HG02981 (cell line): ENCODE measurements at regions not wholly inside any gene's neighbourhood (a gene's known extent, or its start where the extent isn't known, plus 50 kb on each side); places are given as distances from the start of the nearest gene placed in this dataset.

Experiments
- ATAC-seq: cut with Tn5 transposase; IDR thresholded peaks from one replicate; pipeline ENCODE4 v1.9.1; 2021; ENCODE audit warnings: mild to moderate bottlenecking, moderate library complexity; ENCODE audit not compliant: unreplicated experiment

- no peak for ATAC-seq
These were observed 143.8 kb upstream of the ARID2 start for GRCh38 chr12:45585522-45586230.

GRCh38 chr12:45586486-45586885 lies 143.0 kb upstream of the ARID2 start:
- ATAC-seq = no peak

GRCh38 chr12:45587012-45587411 lies 142.5 kb upstream of the ARID2 start:
- ATAC-seq = no peak

GRCh38 chr12:45587877-45588533 lies 141.5 kb upstream of the ARID2 start:
- no peak for ATAC-seq

- no peak for ATAC-seq
These were observed 138.9 kb upstream of the ARID2 start for GRCh38 chr12:45590646-45591045.

GRCh38 chr12:45591635-45592034 lies 137.9 kb upstream of the ARID2 start:
- ATAC-seq = no peak

- ATAC-seq = no peak
These were observed 133.1 kb upstream of the ARID2 start for GRCh38 chr12:45596366-45596765.

GRCh38 chr12:45598336-45598735 lies 131.2 kb upstream of the ARID2 start:
- ATAC-seq = no peak

- no peak for ATAC-seq
These were observed 130.7 kb upstream of the ARID2 start for GRCh38 chr12:45598761-45599160.

GRCh38 chr12:45599196-45599595 lies 130.3 kb upstream of the ARID2 start:
- no peak for ATAC-seq

- ATAC-seq = no peak
These were observed 128.1 kb upstream of the ARID2 start for GRCh38 chr12:45601390-45601789.

GRCh38 chr12:45601888-45602287 lies 127.6 kb upstream of the ARID2 start:
- no peak for ATAC-seq

- ATAC-seq = no peak
These were observed 123.9 kb upstream of the ARID2 start for GRCh38 chr12:45605624-45606023.

GRCh38 chr12:45611061-45611460 lies 118.4 kb upstream of the ARID2 start:
- no peak for ATAC-seq

GRCh38 chr12:45611495-45611894 lies 118.0 kb upstream of the ARID2 start:
- no peak for ATAC-seq

- no peak for ATAC-seq
These were observed 117.3 kb upstream of the ARID2 start for GRCh38 chr12:45612044-45612794.

- ATAC-seq = no peak
These were observed 116.2 kb upstream of the ARID2 start for GRCh38 chr12:45613296-45613695.

- no peak for ATAC-seq
These were observed 115.7 kb upstream of the ARID2 start for GRCh38 chr12:45613855-45614254.

GRCh38 chr12:45615268-45615667 lies 114.2 kb upstream of the ARID2 start:
- no peak for ATAC-seq

- no peak for ATAC-seq
These were observed 109.8 kb upstream of the ARID2 start for GRCh38 chr12:45619736-45620135.

- ATAC-seq = no peak
These were observed 107.8 kb upstream of the ARID2 start for GRCh38 chr12:45621703-45622102.
